WTC11 (cell line): ENCODE measurements at regions not wholly inside any gene's neighbourhood (a gene's known extent, or its start where the extent isn't known, plus 50 kb on each side); places are given as distances from the start of the nearest gene placed in this dataset.

ENCODE experiments used
- ATAC-seq: fragments of 200-7000 bp; cut with Tn5 transposase; 2 replicates; pipeline ENCODE4 v1.10.0; 2021; ENCODE audit warnings: mild to moderate bottlenecking, moderate library complexity
- CTCF ChIA-PET: fragments of 300-600 bp; sonication (Branson Sonifier 250); formaldehyde crosslinking; loops from one replicate; lab custom pipeline; 2021; ENCODE audit warnings: antibody characterized with exemption; lab: Charles Lee
- POLR2A ChIA-PET: fragments of 350-600 bp; sonication (Branson Sonifier 250); formaldehyde crosslinking; loops from one replicate; lab custom pipeline; 2021; ENCODE audit warnings: antibody characterized with exemption; lab: Charles Lee
- DNase-seq: peaks from one replicate; pipeline ENCODE4 v3.0.0; 2021; ENCODE audit warnings: low spot score
- H3K27ac Mint-ChIP-seq: 2 replicates; pipeline ENCODE4 v1.8.0; 2021; ENCODE audit warnings: mixed read lengths
- H3K27me3 Mint-ChIP-seq: 2 replicates; pipeline ENCODE4 v1.8.0; 2021; ENCODE audit warnings: low read depth, mild to moderate bottlenecking, moderate library complexity, mixed read lengths
- H3K36me3 Mint-ChIP-seq: 2 replicates; pipeline ENCODE4 v1.8.0; 2021; ENCODE audit warnings: mixed read lengths
- H3K4me1 Mint-ChIP-seq: 2 replicates; pipeline ENCODE4 v1.8.0; 2022; ENCODE audit warnings: mixed read lengths
- H3K4me3 Mint-ChIP-seq: 2 replicates; pipeline ENCODE4 v1.8.0; 2021; ENCODE audit warnings: mild to moderate bottlenecking, moderate library complexity, mixed read lengths
- H3K9me3 Mint-ChIP-seq: 2 replicates; pipeline ENCODE4 v1.8.0; 2021; ENCODE audit warnings: mixed read lengths
- AR ChIP-seq: fragments of 250-450 bp; sonication (Bioruptor Pico); IDR thresholded peaks from 2 replicates; pipeline ENCODE4 v1.9.0; 2021; ENCODE audit warnings: mild to moderate bottlenecking
- CREB1 ChIP-seq: sonication (generic); formaldehyde crosslinking; IDR thresholded peaks from 2 replicates; pipeline ENCODE4 v1.8.0; 2023; ENCODE audit warnings: mild to moderate bottlenecking, missing genetic modification reagents
- ESRRA ChIP-seq: sonication (generic); formaldehyde crosslinking; IDR thresholded peaks from 2 replicates; pipeline ENCODE4 v1.8.1; 2022; ENCODE audit warnings: mild to moderate bottlenecking, missing genetic modification reagents, borderline replicate concordance
- ETV6 ChIP-seq: sonication (generic); formaldehyde crosslinking; IDR thresholded peaks from 2 replicates; pipeline ENCODE4 v1.8.1; 2022; ENCODE audit warnings: mild to moderate bottlenecking, missing genetic modification reagents
- NFE2L1 ChIP-seq: sonication (generic); formaldehyde crosslinking; IDR thresholded peaks from 2 replicates; pipeline ENCODE4 v1.8.1; 2023; ENCODE audit warnings: missing genetic modification reagents
- NFYB ChIP-seq: sonication (generic); formaldehyde crosslinking; conservative IDR thresholded peaks from 2 replicates; pipeline ENCODE4 v1.8.0; 2022; ENCODE audit warnings: low read depth, missing genetic modification reagents
- PRDM15 ChIP-seq: sonication (generic); formaldehyde crosslinking; IDR thresholded peaks from 2 replicates; pipeline ENCODE4 v1.8.0; 2022; ENCODE audit warnings: missing genetic modification reagents
- PREB ChIP-seq: sonication (generic); formaldehyde crosslinking; IDR thresholded peaks from 2 replicates; pipeline ENCODE4 v1.8.1; 2022; ENCODE audit warnings: mild to moderate bottlenecking, missing genetic modification reagents, moderate library complexity, borderline replicate concordance
- ZNF232 ChIP-seq: sonication (generic); formaldehyde crosslinking; IDR thresholded peaks from 2 replicates; pipeline ENCODE4 v1.8.0; 2022; ENCODE audit warnings: mild to moderate bottlenecking, missing genetic modification reagents
- TF ChIP-seq, protein P1 (sequence below): sonication (generic); formaldehyde crosslinking; IDR thresholded peaks from 2 replicates; pipeline ENCODE4 v1.8.0; 2023; ENCODE audit warnings: missing genetic modification reagents
- TF ChIP-seq, protein P2 (sequence below): fragments of 250-450 bp; sonication (Bioruptor Pico); IDR thresholded peaks from 2 replicates; pipeline ENCODE4 v1.9.0; 2021; ENCODE audit warnings: mild to moderate bottlenecking, borderline replicate concordance
- TF ChIP-seq, protein P3 (sequence below): sonication (generic); formaldehyde crosslinking; IDR thresholded peaks from 2 replicates; pipeline ENCODE4 v1.8.1; 2022; ENCODE audit warnings: mild to moderate bottlenecking, moderate library complexity, missing genetic modification reagents
- TF ChIP-seq, protein P4 (sequence below): sonication (generic); formaldehyde crosslinking; IDR thresholded peaks from 2 replicates; pipeline ENCODE4 v1.8.0; 2022; ENCODE audit warnings: mild to moderate bottlenecking, missing genetic modification reagents

GRCh38 chr5:74562122-74562521 is 78.4 kb downstream of the ENC1 start:
- no peaks in the 10 kb centered on the region for H3K9me3 Mint-ChIP-seq
- no peaks in the 10 kb centered on the region for H3K36me3 Mint-ChIP-seq
- ATAC-seq (no peak), DNase-seq (no peak)
- ChIA-PET POLR2A (no interaction called here), CTCF (no interaction called here)
- H3K4me1 Mint-ChIP-seq = peaks cover 10% of the 10 kb centered on the region
- no peak overlapping the region for H3K4me3 Mint-ChIP-seq
- H3K27ac Mint-ChIP-seq = no peak overlapping the region
- TF ChIP-seq PREB (CRISPR knock-in tag) (no peak), AR (CRISPR knock-in tag) (no peak), PRDM15 (CRISPR knock-in tag) (no peak), CREB1 (CRISPR knock-in tag) (no peak), ZNF232 (CRISPR knock-in tag) (no peak), NFYB (CRISPR knock-in tag) (no peak), ESRRA (no peak), NFE2L1 (no peak), ETV6 (CRISPR knock-in tag) (no peak)
- TF ChIP-seq, protein P1, sequence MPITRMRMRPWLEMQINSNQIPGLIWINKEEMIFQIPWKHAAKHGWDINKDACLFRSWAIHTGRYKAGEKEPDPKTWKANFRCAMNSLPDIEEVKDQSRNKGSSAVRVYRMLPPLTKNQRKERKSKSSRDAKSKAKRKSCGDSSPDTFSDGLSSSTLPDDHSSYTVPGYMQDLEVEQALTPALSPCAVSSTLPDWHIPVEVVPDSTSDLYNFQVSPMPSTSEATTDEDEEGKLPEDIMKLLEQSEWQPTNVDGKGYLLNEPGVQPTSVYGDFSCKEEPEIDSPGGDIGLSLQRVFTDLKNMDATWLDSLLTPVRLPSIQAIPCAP (CRISPR knock-in tag) = no peak
- TF ChIP-seq, protein P2, sequence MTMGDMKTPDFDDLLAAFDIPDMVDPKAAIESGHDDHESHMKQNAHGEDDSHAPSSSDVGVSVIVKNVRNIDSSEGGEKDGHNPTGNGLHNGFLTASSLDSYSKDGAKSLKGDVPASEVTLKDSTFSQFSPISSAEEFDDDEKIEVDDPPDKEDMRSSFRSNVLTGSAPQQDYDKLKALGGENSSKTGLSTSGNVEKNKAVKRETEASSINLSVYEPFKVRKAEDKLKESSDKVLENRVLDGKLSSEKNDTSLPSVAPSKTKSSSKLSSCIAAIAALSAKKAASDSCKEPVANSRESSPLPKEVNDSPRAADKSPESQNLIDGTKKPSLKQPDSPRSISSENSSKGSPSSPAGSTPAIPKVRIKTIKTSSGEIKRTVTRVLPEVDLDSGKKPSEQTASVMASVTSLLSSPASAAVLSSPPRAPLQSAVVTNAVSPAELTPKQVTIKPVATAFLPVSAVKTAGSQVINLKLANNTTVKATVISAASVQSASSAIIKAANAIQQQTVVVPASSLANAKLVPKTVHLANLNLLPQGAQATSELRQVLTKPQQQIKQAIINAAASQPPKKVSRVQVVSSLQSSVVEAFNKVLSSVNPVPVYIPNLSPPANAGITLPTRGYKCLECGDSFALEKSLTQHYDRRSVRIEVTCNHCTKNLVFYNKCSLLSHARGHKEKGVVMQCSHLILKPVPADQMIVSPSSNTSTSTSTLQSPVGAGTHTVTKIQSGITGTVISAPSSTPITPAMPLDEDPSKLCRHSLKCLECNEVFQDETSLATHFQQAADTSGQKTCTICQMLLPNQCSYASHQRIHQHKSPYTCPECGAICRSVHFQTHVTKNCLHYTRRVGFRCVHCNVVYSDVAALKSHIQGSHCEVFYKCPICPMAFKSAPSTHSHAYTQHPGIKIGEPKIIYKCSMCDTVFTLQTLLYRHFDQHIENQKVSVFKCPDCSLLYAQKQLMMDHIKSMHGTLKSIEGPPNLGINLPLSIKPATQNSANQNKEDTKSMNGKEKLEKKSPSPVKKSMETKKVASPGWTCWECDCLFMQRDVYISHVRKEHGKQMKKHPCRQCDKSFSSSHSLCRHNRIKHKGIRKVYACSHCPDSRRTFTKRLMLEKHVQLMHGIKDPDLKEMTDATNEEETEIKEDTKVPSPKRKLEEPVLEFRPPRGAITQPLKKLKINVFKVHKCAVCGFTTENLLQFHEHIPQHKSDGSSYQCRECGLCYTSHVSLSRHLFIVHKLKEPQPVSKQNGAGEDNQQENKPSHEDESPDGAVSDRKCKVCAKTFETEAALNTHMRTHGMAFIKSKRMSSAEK (CRISPR knock-in tag) = no peak
- TF ChIP-seq, protein P3, sequence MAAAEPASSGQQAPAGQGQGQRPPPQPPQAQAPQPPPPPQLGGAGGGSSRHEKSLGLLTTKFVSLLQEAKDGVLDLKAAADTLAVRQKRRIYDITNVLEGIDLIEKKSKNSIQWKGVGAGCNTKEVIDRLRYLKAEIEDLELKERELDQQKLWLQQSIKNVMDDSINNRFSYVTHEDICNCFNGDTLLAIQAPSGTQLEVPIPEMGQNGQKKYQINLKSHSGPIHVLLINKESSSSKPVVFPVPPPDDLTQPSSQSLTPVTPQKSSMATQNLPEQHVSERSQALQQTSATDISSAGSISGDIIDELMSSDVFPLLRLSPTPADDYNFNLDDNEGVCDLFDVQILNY = no peak
- TF ChIP-seq, protein P4, sequence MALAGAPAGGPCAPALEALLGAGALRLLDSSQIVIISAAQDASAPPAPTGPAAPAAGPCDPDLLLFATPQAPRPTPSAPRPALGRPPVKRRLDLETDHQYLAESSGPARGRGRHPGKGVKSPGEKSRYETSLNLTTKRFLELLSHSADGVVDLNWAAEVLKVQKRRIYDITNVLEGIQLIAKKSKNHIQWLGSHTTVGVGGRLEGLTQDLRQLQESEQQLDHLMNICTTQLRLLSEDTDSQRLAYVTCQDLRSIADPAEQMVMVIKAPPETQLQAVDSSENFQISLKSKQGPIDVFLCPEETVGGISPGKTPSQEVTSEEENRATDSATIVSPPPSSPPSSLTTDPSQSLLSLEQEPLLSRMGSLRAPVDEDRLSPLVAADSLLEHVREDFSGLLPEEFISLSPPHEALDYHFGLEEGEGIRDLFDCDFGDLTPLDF (CRISPR knock-in tag) = no peak
- peaks cover 10% of the 10 kb centered on the region for H3K27me3 Mint-ChIP-seq
